SK-N-MC (cell line): ENCODE measurements at regions not wholly inside any gene's neighbourhood (a gene's known extent, or its start where the extent isn't known, plus 50 kb on each side); places are given as distances from the start of the nearest gene placed in this dataset.

ENCODE experiments used
- EZH2 ChIP-seq: fragments of 200-600 bp; sonication (generic); IDR thresholded peaks from one replicate; pipeline ENCODE4 v1.6.1; 2017; ENCODE audit warnings: antibody characterized with exemption
- FOXP2 ChIP-seq: optimal IDR thresholded peaks from 2 replicates; pipeline ENCODE3; 2011; ENCODE audit warnings: mild to moderate bottlenecking, moderate library complexity; ENCODE audit not compliant: insufficient read depth; ENCODE audit errors: extremely low read length, control extremely low read depth
- POLR2AphosphoS5 ChIP-seq: IDR thresholded peaks from 2 replicates; pipeline ENCODE4 v1.6.1; 2012; ENCODE audit warnings: mild to moderate bottlenecking, low read depth, low read length, borderline replicate concordance

GRCh38 chr13:100986571-100986970 lies 312.0 kb upstream of the TMTC4 start:
- no peak for TF ChIP-seq POLR2AphosphoS5
- TF ChIP-seq EZH2 = no peak
- no peak for TF ChIP-seq FOXP2
